NOMO-1 (cell line): ENCODE measurements at regions not wholly inside any gene's neighbourhood (a gene's known extent, or its start where the extent isn't known, plus 50 kb on each side); places are given as distances from the start of the nearest gene placed in this dataset.

Source experiments
- DNase-seq, 2 experiments: peaks; one replicate each; lab custom pipeline; 2025; ENCODE audit not compliant: unreplicated experiment in 2 of 2; lab: John Stamatoyannopoulos, UW

DNA sequence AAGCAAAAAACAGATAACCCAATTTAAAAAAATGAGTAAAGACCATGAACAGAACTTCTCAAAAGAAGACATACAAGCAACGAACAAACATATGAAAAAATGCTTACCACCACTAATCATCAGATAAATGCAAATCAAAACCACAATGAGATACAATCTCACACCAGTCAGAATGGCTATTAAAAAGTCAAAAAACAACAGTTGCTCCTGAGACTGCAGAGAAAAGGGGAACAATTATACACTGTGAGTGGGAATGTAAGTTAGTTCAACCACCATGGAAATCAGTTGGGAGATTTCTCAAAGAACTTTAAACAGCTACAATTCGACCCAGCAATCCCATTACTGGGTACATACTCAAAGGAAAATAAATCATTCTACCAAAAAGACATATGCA lies 131.6 kb downstream of the PTGER3 start:
- DNase-seq = no peak

DNA sequence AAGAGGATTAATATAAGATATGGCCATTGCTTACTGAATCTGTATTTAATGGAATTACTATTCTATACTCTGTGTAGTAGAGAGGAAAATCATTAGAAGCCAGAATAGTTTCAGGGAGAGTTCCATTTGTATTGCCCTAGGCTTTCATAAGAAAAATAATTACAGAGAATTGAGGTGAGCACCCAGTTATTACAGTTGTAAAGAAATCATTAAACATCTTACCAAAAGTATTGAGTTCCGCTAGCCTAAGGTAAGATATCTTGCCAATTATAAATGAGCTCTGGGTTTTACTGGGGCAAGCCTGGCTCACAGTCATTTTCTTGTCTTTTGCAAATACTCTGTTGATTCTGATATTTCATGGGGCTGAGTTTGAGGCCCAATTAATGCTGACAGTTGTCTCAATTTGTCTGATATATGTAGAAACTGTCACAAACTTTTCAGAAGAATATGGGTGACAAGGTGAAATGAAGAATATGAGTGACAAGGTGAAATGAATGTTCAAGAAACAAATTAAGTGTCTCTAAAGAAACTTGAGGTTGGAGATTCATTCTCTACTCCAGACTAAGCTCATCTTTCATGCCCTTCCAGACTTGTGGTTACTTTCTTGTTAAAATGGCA lies 127.8 kb downstream of the PTGER3 start:
- no peak for DNase-seq
